ENCODE measurements at regions not wholly inside any gene's neighbourhood (a gene's known extent, or its start where the extent isn't known, plus 50 kb on each side); places are given as distances from the start of the nearest gene placed in this dataset.

DNA sequence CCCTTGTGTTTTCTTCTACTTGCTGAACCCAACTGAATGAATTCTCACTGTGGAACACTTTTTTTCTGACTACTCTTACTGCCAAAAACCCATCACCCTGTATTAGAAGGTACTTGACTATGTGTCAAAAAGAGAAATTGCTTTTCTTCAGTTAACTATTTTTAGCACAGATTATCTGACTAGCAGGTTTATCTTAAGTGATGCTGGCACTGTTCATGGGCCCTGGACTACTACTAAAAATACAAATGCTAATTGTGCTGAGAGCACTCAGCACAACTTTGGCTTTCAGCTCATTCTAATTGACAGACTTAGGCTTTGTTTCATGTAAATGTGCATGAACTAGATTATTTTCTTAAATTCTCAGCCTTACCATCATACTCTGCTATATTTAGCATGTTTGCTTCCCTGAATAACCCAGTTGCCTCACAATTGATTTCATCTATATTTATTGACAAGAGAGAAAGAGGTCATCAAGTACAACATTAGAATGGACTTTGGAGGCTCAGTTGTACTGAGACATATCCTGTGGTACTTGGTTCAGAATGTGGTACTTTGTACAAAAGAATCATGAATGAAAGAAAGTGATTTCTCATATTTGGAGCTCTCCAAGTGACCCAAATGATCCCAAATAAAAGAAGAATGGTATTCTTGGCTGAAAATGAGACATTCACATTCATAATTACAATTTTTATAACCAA lies 478.3 kb downstream of the KCNA4 start:
- no peaks in the 10 kb centered on the region for H3K36me3 ChIP-seq (ENCODE audit: control insufficient read depth in 2 of 2, insufficient read depth in 1 of 2, low read length in 2 of 2)
- no peaks in the 10 kb centered on the region for H3K9me3 ChIP-seq (ENCODE audit: control insufficient read depth, insufficient read depth, low read depth, low read length)
- H3K4me3 ChIP-seq (ENCODE audit: low read depth, low read length), result no peak overlapping the region
- TF ChIP-seq SP3 (tag by site-specific recombination; IDR thresholded peaks at IDR 0.05) (no peak), ZNF670 (tag by site-specific recombination; IDR thresholded peaks at IDR 0.05; ENCODE audit: low read depth) (no peak), ZNF621 (tag by site-specific recombination; IDR thresholded peaks at IDR 0.05) (no peak), ZFP3 (tag by site-specific recombination; IDR thresholded peaks at IDR 0.05; ENCODE audit: low read depth) (no peak), ZNF76 (tag by site-specific recombination; IDR thresholded peaks at IDR 0.05; ENCODE audit: borderline replicate concordance, low read depth) (no peak), ZNF155 (tag by site-specific recombination; IDR thresholded peaks at IDR 0.05) (no peak), ZNF302 (tag by site-specific recombination; IDR thresholded peaks at IDR 0.05; ENCODE audit: low read depth) (no peak), YY1 (tag by site-specific recombination; IDR thresholded peaks at IDR 0.05) (no peak), ZNF585B (tag by site-specific recombination; IDR thresholded peaks at IDR 0.05) (no peak), ZNF239 (tag by site-specific recombination; IDR thresholded peaks at IDR 0.05) (no peak), WT1 (tag by site-specific recombination; IDR thresholded peaks at IDR 0.05) (no peak)
- TF ChIP-seq, protein P1, sequence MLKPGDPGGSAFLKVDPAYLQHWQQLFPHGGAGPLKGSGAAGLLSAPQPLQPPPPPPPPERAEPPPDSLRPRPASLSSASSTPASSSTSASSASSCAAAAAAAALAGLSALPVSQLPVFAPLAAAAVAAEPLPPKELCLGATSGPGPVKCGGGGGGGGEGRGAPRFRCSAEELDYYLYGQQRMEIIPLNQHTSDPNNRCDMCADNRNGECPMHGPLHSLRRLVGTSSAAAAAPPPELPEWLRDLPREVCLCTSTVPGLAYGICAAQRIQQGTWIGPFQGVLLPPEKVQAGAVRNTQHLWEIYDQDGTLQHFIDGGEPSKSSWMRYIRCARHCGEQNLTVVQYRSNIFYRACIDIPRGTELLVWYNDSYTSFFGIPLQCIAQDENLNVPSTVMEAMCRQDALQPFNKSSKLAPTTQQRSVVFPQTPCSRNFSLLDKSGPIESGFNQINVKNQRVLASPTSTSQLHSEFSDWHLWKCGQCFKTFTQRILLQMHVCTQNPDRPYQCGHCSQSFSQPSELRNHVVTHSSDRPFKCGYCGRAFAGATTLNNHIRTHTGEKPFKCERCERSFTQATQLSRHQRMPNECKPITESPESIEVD (tag by site-specific recombination; IDR thresholded peaks at IDR 0.05), result no peak
- TF ChIP-seq, protein P2, sequence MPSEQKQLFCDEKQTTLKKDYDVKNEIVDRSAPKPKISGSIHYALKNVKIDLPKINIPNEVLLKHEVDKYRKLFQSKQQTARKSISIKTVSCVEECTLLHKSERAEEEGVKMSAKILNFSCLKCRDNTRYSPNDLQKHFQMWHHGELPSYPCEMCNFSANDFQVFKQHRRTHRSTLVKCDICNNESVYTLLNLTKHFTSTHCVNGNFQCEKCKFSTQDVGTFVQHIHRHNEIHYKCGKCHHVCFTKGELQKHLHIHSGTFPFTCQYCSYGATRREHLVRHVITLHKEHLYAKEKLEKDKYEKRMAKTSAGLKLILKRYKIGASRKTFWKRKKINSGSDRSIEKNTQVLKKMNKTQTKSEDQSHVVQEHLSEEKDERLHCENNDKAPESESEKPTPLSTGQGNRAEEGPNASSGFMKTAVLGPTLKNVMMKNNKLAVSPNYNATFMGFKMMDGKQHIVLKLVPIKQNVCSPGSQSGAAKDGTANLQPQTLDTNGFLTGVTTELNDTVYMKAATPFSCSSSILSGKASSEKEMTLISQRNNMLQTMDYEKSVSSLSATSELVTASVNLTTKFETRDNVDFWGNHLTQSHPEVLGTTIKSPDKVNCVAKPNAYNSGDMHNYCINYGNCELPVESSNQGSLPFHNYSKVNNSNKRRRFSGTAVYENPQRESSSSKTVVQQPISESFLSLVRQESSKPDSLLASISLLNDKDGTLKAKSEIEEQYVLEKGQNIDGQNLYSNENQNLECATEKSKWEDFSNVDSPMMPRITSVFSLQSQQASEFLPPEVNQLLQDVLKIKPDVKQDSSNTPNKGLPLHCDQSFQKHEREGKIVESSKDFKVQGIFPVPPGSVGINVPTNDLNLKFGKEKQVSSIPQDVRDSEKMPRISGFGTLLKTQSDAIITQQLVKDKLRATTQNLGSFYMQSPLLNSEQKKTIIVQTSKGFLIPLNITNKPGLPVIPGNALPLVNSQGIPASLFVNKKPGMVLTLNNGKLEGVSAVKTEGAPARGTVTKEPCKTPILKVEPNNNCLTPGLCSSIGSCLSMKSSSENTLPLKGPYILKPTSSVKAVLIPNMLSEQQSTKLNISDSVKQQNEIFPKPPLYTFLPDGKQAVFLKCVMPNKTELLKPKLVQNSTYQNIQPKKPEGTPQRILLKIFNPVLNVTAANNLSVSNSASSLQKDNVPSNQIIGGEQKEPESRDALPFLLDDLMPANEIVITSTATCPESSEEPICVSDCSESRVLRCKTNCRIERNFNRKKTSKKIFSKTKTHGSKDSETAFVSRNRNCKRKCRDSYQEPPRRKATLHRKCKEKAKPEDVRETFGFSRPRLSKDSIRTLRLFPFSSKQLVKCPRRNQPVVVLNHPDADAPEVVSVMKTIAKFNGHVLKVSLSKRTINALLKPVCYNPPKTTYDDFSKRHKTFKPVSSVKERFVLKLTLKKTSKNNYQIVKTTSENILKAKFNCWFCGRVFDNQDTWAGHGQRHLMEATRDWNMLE (tag by site-specific recombination; conservative IDR thresholded peaks at IDR 0.05; ENCODE audit: low read depth), result no peak
- no peak overlapping the region for H3K27ac ChIP-seq (ENCODE audit: extremely low read depth, low read depth, low read length)
- ChIA-PET CTCF (no interaction called here), POLR2A (no interaction called here)
- no peaks in the 10 kb centered on the region for H3K4me1 ChIP-seq (ENCODE audit: control insufficient read depth, insufficient read depth, low read length)

DNA sequence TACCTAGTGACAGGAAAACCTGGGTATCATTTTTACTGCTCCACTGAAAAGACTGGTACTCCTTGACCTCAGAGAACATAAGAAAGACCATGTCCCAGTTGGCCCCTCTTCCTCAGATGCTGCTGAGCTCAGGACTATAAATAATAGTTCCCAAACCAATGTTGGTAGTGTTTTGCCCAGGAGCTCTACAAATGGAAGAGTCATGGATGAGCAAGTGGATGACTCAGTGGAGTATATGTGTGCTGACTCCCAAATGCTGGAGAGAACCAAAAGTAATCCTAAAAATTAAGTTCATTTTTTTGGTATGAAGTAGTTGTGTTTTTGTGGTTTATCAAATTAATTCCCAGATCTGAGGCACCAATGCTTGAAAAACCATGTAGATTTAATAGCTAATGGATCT lies 482.0 kb downstream of the KCNA4 start:
- Histone ChIP-seq H3K27ac (ENCODE audit: extremely low read depth, low read depth, low read length) (no peak overlapping the region), H3K9me3 (ENCODE audit: control insufficient read depth, insufficient read depth, low read depth, low read length) (no peaks in the 10 kb centered on the region), H3K4me1 (ENCODE audit: control insufficient read depth, insufficient read depth, low read length) (no peaks in the 10 kb centered on the region), H3K36me3 (ENCODE audit: control insufficient read depth in 2 of 2, insufficient read depth in 1 of 2, low read length in 2 of 2) (no peaks in the 10 kb centered on the region), H3K4me3 (ENCODE audit: low read depth, low read length) (no peak overlapping the region)
- CTCF ChIA-PET, result interaction anchor here (0.7 kb wide), 1 partner anchor 108 kb away, joined by 3 read pairs; no protein-coding TSS in a partner anchor
- no peak for TF ChIP-seq ZNF530 (tag by site-specific recombination; IDR thresholded peaks at IDR 0.05; ENCODE audit: low read depth)
- no peak for TF ChIP-seq ZNF23 (tag by site-specific recombination; IDR thresholded peaks at IDR 0.05; ENCODE audit: borderline replicate concordance)
- TF ChIP-seq ZNF624 (tag by site-specific recombination; IDR thresholded peaks at IDR 0.05), result no peak
- TF ChIP-seq, protein P3, sequence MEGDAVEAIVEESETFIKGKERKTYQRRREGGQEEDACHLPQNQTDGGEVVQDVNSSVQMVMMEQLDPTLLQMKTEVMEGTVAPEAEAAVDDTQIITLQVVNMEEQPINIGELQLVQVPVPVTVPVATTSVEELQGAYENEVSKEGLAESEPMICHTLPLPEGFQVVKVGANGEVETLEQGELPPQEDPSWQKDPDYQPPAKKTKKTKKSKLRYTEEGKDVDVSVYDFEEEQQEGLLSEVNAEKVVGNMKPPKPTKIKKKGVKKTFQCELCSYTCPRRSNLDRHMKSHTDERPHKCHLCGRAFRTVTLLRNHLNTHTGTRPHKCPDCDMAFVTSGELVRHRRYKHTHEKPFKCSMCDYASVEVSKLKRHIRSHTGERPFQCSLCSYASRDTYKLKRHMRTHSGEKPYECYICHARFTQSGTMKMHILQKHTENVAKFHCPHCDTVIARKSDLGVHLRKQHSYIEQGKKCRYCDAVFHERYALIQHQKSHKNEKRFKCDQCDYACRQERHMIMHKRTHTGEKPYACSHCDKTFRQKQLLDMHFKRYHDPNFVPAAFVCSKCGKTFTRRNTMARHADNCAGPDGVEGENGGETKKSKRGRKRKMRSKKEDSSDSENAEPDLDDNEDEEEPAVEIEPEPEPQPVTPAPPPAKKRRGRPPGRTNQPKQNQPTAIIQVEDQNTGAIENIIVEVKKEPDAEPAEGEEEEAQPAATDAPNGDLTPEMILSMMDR (tag by site-specific recombination; IDR thresholded peaks at IDR 0.05), result no peak
- TF ChIP-seq ZNF571 (tag by site-specific recombination; IDR thresholded peaks at IDR 0.05), result no peak
- no peak for TF ChIP-seq ZNF626 (tag by site-specific recombination; IDR thresholded peaks at IDR 0.05)
- POLR2A ChIA-PET, result no interaction called here
